Liver (tissue), 8 donors: ENCODE measurements at regions not wholly inside any gene's neighbourhood (a gene's known extent, or its start where the extent isn't known, plus 50 kb on each side); places are given as distances from the start of the nearest gene placed in this dataset.

Experiments used
- DNase-seq: peaks from one replicate; pipeline ENCODE4 v3.0.0-alpha.2; 2017; ENCODE audit warnings: low spot score
- H3K27ac ChIP-seq, 2 donors: one replicate each; pipeline ENCODE4 v1.7.0; 2013; ENCODE audit warnings: inconsistent platforms in 2 of 2, low read length in 2 of 2, control low read depth in 1 of 2, low read depth in 1 of 2, mild to moderate bottlenecking in 1 of 2
- H3K27me3 ChIP-seq, 4 donors: one replicate each; pipeline versions ENCODE4 v1.6.1 to v1.7.0; 2013; ENCODE audit warnings: low read length in 3 of 4, inconsistent platforms in 1 of 4, mild to moderate bottlenecking in 1 of 4, moderate library complexity in 1 of 4; ENCODE audit not compliant: control insufficient read depth in 4 of 4, insufficient read depth in 4 of 4
- H3K36me3 ChIP-seq, 4 donors: one replicate each; pipeline versions ENCODE4 v1.6.1 to v1.7.0; 2013; ENCODE audit warnings: low read length in 3 of 4, mild to moderate bottlenecking in 3 of 4, low read depth in 1 of 4, moderate library complexity in 1 of 4; ENCODE audit not compliant: control insufficient read depth in 4 of 4, insufficient read depth in 3 of 4
- H3K4me1 ChIP-seq, 4 donors: one replicate each; pipeline versions ENCODE4 v1.6.1 to v1.7.0; 2013; ENCODE audit warnings: low read length in 3 of 4, mild to moderate bottlenecking in 3 of 4, moderate library complexity in 1 of 4; ENCODE audit not compliant: control insufficient read depth in 4 of 4, insufficient read depth in 4 of 4
- H3K4me3 ChIP-seq, 3 donors: one replicate each; pipeline versions ENCODE4 v1.6.1 to v1.7.0; 2013; ENCODE audit warnings: low read length in 3 of 3, control low read depth in 1 of 3, low read depth in 1 of 3, mild to moderate bottlenecking in 1 of 3
- H3K9ac ChIP-seq, 2 donors: one replicate each; pipeline ENCODE4 v1.7.0; 2013; ENCODE audit warnings: low read length in 2 of 2, mild to moderate bottlenecking in 2 of 2, moderate library complexity in 2 of 2, control low read depth in 1 of 2, low read depth in 1 of 2
- H3K9me3 ChIP-seq, 4 donors: one replicate each; pipeline versions ENCODE4 v1.6.1 to v1.7.0; 2013; ENCODE audit warnings: low read length in 3 of 4; ENCODE audit not compliant: control insufficient read depth in 4 of 4
- EGR1 ChIP-seq, 2 donors: IDR thresholded peaks; 2 replicates each; pipeline ENCODE4 v1.6.1; 2016 to 2018; ENCODE audit warnings: antibody characterized with exemption in 2 of 2, low read depth in 2 of 2
- FOXA1 ChIP-seq: IDR thresholded peaks from 2 replicates; pipeline ENCODE4 v1.6.1; 2016; ENCODE audit warnings: antibody characterized with exemption
- GABPA ChIP-seq, 2 donors: IDR thresholded peaks in 1 of 2; conservative IDR thresholded peaks in 1 of 2; 2 replicates each; pipeline ENCODE4 v1.6.1; 2016; ENCODE audit warnings: antibody characterized with exemption in 2 of 2, mild to moderate bottlenecking in 1 of 2, moderate library complexity in 1 of 2
- HNF4A ChIP-seq, 2 donors: conservative IDR thresholded peaks; 2 replicates each; pipeline ENCODE4 v1.6.1; 2016; ENCODE audit warnings: antibody characterized with exemption in 2 of 2, mild to moderate bottlenecking in 2 of 2
- HNF4G ChIP-seq: IDR thresholded peaks from 2 replicates; pipeline ENCODE4 v1.6.1; 2016; ENCODE audit warnings: antibody characterized with exemption
- JUND ChIP-seq, 2 donors: IDR thresholded peaks; 2 replicates each; pipeline ENCODE4 v1.6.1; 2016; ENCODE audit warnings: antibody characterized with exemption in 2 of 2
- RAD21 ChIP-seq, 2 donors: IDR thresholded peaks; 2 replicates each; pipeline ENCODE4 v1.6.1; 2016; ENCODE audit warnings: antibody characterized with exemption in 2 of 2, mild to moderate bottlenecking in 2 of 2
- RXRA ChIP-seq, 2 donors: IDR thresholded peaks; 2 replicates each; pipeline ENCODE4 v1.6.1; 2017 to 2018; ENCODE audit warnings: antibody characterized with exemption in 2 of 2, mild to moderate bottlenecking in 1 of 2
- SP1 ChIP-seq: IDR thresholded peaks from 2 replicates; pipeline ENCODE4 v1.6.1; 2018; ENCODE audit warnings: antibody characterized with exemption, mild to moderate bottlenecking
- TAF1 ChIP-seq: conservative IDR thresholded peaks from 2 replicates; pipeline ENCODE4 v1.6.1; 2016; ENCODE audit warnings: antibody characterized with exemption, mild to moderate bottlenecking
- YY1 ChIP-seq: IDR thresholded peaks from 2 replicates; pipeline ENCODE4 v1.6.1; 2016; ENCODE audit warnings: antibody characterized with exemption, mild to moderate bottlenecking
- WGBS: extraction: QIAGEN DNeasy Blood & Tissue Kit; methylation state at CpG from one replicate; pipeline ENCODE4 v1.1.7; 2013; 5-methylcytosine and 5-hydroxymethylcytosine counted together
- TF ChIP-seq, protein P1 (sequence below): fragments of 150-350 bp; IDR thresholded peaks from 2 replicates; pipeline ENCODE4 v1.5.1; 2017; ENCODE audit warnings: improper control_type of control experiment, low read depth, low read length; ENCODE audit not compliant: missing input control
- TF ChIP-seq, protein P2 (sequence below): IDR thresholded peaks from 2 replicates; pipeline ENCODE4 v1.6.1; 2016; ENCODE audit warnings: antibody characterized with exemption
- TF ChIP-seq, protein P3 (sequence below): IDR thresholded peaks from 2 replicates; pipeline ENCODE4 v1.6.1; 2016; ENCODE audit warnings: antibody characterized with exemption
- donor health status: healthy.
- donor health status: healthy.
- donor health status: healthy.
- donor health status: healthy.
- donor health status: healthy.

DNA sequence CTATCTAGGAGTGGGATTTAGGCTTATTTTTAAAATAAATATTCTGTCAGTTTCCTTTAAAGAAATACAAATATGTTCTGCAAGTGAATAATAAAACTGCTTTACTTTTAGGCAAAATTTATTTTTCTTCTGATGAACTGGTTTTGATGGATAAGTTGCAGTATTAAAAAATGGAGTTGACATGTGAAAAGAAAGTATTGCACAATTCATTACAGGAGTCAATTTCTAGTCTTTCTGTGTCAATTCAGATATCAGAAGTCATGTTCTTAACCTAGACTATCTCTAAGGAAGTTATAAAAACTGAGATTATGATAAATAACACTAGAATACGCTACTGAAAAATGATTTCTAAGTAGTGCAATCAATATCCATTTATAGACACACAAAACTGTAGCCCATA lies 270.2 kb upstream of the TMPRSS15 start:
- no peak for DNase-seq
- Histone ChIP-seq H3K36me3 (no peaks in the 10 kb centered on the region), H3K4me1 (no peaks in the 10 kb centered on the region), H3K27ac (no peak overlapping the region), H3K27me3 (no peaks in the 10 kb centered on the region), H3K9ac (no peak overlapping the region), H3K4me3 (no peak overlapping the region), H3K9me3 (no peaks in the 10 kb centered on the region)
- TF ChIP-seq JUND (IDR thresholded peaks at IDR 0.05) (no peak), SP1 (no peak), GABPA (IDR thresholded peaks at IDR 0.05 in 1 of 2, conservative IDR thresholded peaks at IDR 0.05 in 1 of 2) (no peak), HNF4G (no peak), EGR1 (IDR thresholded peaks at IDR 0.05; ENCODE audit: low read depth in 2 of 2) (no peak)
- TF ChIP-seq, protein P1, sequence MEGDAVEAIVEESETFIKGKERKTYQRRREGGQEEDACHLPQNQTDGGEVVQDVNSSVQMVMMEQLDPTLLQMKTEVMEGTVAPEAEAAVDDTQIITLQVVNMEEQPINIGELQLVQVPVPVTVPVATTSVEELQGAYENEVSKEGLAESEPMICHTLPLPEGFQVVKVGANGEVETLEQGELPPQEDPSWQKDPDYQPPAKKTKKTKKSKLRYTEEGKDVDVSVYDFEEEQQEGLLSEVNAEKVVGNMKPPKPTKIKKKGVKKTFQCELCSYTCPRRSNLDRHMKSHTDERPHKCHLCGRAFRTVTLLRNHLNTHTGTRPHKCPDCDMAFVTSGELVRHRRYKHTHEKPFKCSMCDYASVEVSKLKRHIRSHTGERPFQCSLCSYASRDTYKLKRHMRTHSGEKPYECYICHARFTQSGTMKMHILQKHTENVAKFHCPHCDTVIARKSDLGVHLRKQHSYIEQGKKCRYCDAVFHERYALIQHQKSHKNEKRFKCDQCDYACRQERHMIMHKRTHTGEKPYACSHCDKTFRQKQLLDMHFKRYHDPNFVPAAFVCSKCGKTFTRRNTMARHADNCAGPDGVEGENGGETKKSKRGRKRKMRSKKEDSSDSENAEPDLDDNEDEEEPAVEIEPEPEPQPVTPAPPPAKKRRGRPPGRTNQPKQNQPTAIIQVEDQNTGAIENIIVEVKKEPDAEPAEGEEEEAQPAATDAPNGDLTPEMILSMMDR, result no peak
- TF ChIP-seq, protein P2, sequence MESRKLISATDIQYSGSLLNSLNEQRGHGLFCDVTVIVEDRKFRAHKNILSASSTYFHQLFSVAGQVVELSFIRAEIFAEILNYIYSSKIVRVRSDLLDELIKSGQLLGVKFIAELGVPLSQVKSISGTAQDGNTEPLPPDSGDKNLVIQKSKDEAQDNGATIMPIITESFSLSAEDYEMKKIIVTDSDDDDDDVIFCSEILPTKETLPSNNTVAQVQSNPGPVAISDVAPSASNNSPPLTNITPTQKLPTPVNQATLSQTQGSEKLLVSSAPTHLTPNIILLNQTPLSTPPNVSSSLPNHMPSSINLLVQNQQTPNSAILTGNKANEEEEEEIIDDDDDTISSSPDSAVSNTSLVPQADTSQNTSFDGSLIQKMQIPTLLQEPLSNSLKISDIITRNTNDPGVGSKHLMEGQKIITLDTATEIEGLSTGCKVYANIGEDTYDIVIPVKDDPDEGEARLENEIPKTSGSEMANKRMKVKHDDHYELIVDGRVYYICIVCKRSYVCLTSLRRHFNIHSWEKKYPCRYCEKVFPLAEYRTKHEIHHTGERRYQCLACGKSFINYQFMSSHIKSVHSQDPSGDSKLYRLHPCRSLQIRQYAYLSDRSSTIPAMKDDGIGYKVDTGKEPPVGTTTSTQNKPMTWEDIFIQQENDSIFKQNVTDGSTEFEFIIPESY, result no peak
- 63% methylated on average over 1 of the region's 1 CpG for WGBS

DNA sequence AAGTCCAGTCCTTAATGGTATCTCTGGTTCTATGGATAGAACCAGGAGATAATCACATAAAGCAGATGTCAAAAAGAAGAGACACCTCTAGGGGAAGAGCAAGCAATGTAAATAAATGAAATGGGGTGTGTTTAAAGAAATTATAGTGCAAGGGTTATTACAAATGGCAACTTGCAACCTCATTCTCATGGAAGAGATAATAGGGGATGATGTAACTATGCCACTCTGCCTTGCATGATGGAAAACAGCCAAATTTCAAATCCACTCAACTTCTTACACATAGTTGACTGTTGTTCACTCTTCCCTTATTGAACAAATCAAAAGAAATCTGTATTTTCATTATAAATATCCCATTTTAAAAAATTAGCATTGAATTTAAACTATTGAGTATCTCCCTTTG lies 274.0 kb upstream of the TMPRSS15 start:
- Histone ChIP-seq H3K4me1 (no peaks in the 10 kb centered on the region), H3K4me3 (no peak overlapping the region), H3K36me3 (no peaks in the 10 kb centered on the region), H3K27ac (no peak overlapping the region), H3K9me3 (no peaks in the 10 kb centered on the region), H3K9ac (no peak overlapping the region), H3K27me3 (no peaks in the 10 kb centered on the region)
- TF ChIP-seq EGR1 (IDR thresholded peaks at IDR 0.05; ENCODE audit: low read depth in 2 of 2) (no peak), FOXA1 (no peak), HNF4A (conservative IDR thresholded peaks at IDR 0.05) (no peak), GABPA (IDR thresholded peaks at IDR 0.05 in 1 of 2, conservative IDR thresholded peaks at IDR 0.05 in 1 of 2) (no peak), RAD21 (IDR thresholded peaks at IDR 0.05) (no peak), YY1 (no peak), RXRA (IDR thresholded peaks at IDR 0.05) (no peak), TAF1 (no peak)
- TF ChIP-seq, protein P1, result no peak
- TF ChIP-seq, protein P3, sequence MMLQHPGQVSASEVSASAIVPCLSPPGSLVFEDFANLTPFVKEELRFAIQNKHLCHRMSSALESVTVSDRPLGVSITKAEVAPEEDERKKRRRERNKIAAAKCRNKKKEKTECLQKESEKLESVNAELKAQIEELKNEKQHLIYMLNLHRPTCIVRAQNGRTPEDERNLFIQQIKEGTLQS, result no peak
- DNase-seq, result no peak
